ENCODE measurements at regions not wholly inside any gene's neighbourhood (a gene's known extent, or its start where the extent isn't known, plus 50 kb on each side); places are given as distances from the start of the nearest gene placed in this dataset.

- no peak for TF ChIP-seq ZBTB40 (IDR thresholded peaks at IDR 0.05; ENCODE audit: borderline replicate concordance)
- no peak for TF ChIP-seq CTCF (IDR thresholded peaks at IDR 0.05 in 2 of 3, conservative IDR thresholded peaks at IDR 0.05 in 1 of 3; ENCODE audit: control insufficient read depth in 2 of 3, extremely low read depth in 1 of 3, insufficient read depth in 1 of 3, low read depth in 3 of 3, low read length in 3 of 3)
- TF ChIP-seq CBFB (IDR thresholded peaks at IDR 0.05; ENCODE audit: low read depth), result no peak
- no peak for TF ChIP-seq SP1 (IDR thresholded peaks at IDR 0.05; ENCODE audit: low read depth, low read length)
- TF ChIP-seq ZNF24 (IDR thresholded peaks at IDR 0.05), result no peak
Measured at GRCh38 chr2:55782528-55783173, 89.0 kb upstream of the PNPT1 start (continued).

GRCh38 chr2:55781542-55781941 is 87.9 kb upstream of the PNPT1 start:
- ATAC-seq, result no peak
- Histone ChIP-seq H3K79me2 (ENCODE audit: control insufficient read depth, insufficient read depth, low read length) (no peaks in the 10 kb centered on the region), H3K9ac (ENCODE audit: control insufficient read depth, insufficient read depth, low read length) (no peak overlapping the region), H2AFZ (ENCODE audit: control insufficient read depth, low read depth, low read length) (no peak overlapping the region), H4K20me1 (ENCODE audit: control insufficient read depth, insufficient read depth) (no peaks in the 10 kb centered on the region), H3K4me1 (ENCODE audit: control insufficient read depth, insufficient read depth, low read length) (no peaks in the 10 kb centered on the region), H3K27ac (ENCODE audit: control insufficient read depth, insufficient read depth) (no peak overlapping the region), H3K4me2 (ENCODE audit: control insufficient read depth, insufficient read depth) (no peak overlapping the region), H3K4me3 (no peak overlapping the region), H3K27me3 (replicated peaks in 1 of 2; ENCODE audit: control insufficient read depth in 2 of 2, insufficient read depth in 2 of 2, low read length in 1 of 2) (no peaks in the 10 kb centered on the region), H3K9me3 (replicated peaks; ENCODE audit: control insufficient read depth, insufficient read depth, low read length) (no peaks in the 10 kb centered on the region), H3K36me3 (ENCODE audit: control insufficient read depth in 2 of 2, insufficient read depth in 2 of 2, low read length in 1 of 2) (no peaks in the 10 kb centered on the region)
- no TSS peak for BruUV-seq (replicated peaks)
- in situ Hi-C loops (cut with MboI), result no loop called here
- 88% methylated on average over 1 of the region's 1 CpG for WGBS (ENCODE audit: insufficient coverage, insufficient replicate concordance, low lambda C conversion rate, missing lambda C conversion rate)
- no peak for FAIRE-seq
- DNase-seq (ENCODE audit: low read depth, low spot score), result no peak
- intact Hi-C loops (cut with micrococcal nuclease; ENCODE audit: unreplicated experiment), result no loop called here
- ChIA-PET CTCF (interaction anchor here (0.6 to 2.9 kb wide), 3 partner anchors 10 to 180 kb away, joined by 3 to 12 read pairs (median 7); partner anchors contain the start of gene EFEMP1), POLR2A (no interaction called here), RAD21 (ENCODE audit: unreplicated experiment) (no interaction called here), SMC1A (ENCODE audit: uncharacterized antibody, unreplicated experiment) (interaction anchor here (1.0 to 1.5 kb wide), 2 partner anchors 21 to 179 kb away, joined by 3 read pairs; no protein-coding TSS in a partner anchor)
- no peak for TF ChIP-seq E4F1 (IDR thresholded peaks at IDR 0.05; ENCODE audit: borderline replicate concordance, partially characterized antibody)
- no peak for TF ChIP-seq CEBPZ (IDR thresholded peaks at IDR 0.05; ENCODE audit: low read depth, low read length)
